H1 (cell line): ENCODE measurements at regions not wholly inside any gene's neighbourhood (a gene's known extent, or its start where the extent isn't known, plus 50 kb on each side); places are given as distances from the start of the nearest gene placed in this dataset.

Source experiments
- CTCF ChIA-PET: fragments of 300-600 bp; sonication (Branson Sonifier 250); formaldehyde crosslinking; loops from one replicate; lab custom pipeline; 2021; ENCODE audit not compliant: partially characterized antibody; lab: Charles Lee
- POLR2A ChIA-PET: fragments of 300-600 bp; sonication (Branson Sonifier 250); formaldehyde crosslinking; loops from one replicate; lab custom pipeline; 2021; ENCODE audit warnings: inconsistent platforms; ENCODE audit not compliant: partially characterized antibody; lab: Charles Lee
- DNase-seq, 2 experiments: peaks; one replicate each; pipeline versions ENCODE4 v3.0.0 to v3.0.0-alpha.2; 2010 to 2022; ENCODE audit warnings: low spot score in 2 of 2, low read depth in 1 of 2, mixed read lengths in 1 of 2
- FAIRE-seq: peaks from 2 replicates; lab custom pipeline; 2011; peaks lifted over from hg19 to GRCh38; lab: Jason Lieb, UNC
- H2AFZ ChIP-seq: 2 replicates; pipeline ENCODE4 v1.8.1; 2012; ENCODE audit warnings: low read length, inconsistent platforms
- H2AK5ac ChIP-seq: 2 replicates; pipeline ENCODE4 v1.6.1; 2013; ENCODE audit warnings: low read depth, low read length
- H2BK120ac ChIP-seq: replicated peaks from 2 replicates; pipeline ENCODE3; 2013; ENCODE audit warnings: low read depth, low read length, inconsistent platforms
- H2BK12ac ChIP-seq: 2 replicates; pipeline ENCODE4 v1.6.1; 2013; ENCODE audit warnings: low read depth, low read length
- H2BK15ac ChIP-seq: 2 replicates; pipeline ENCODE4 v1.6.1; 2013; ENCODE audit warnings: low read length
- H2BK20ac ChIP-seq: 2 replicates; pipeline ENCODE4 v1.6.1; 2013; ENCODE audit warnings: low read length
- H2BK5ac ChIP-seq: 2 replicates; pipeline ENCODE4 v1.6.1; 2013; ENCODE audit warnings: low read depth, low read length
- H3K14ac ChIP-seq: 2 replicates; pipeline ENCODE4 v1.6.1; 2013; ENCODE audit warnings: inconsistent platforms; ENCODE audit not compliant: insufficient read length
- H3K18ac ChIP-seq: 2 replicates; pipeline ENCODE4 v1.6.1; 2013; ENCODE audit warnings: low read length; ENCODE audit errors: extremely low read depth
- H3K23ac ChIP-seq: 2 replicates; pipeline ENCODE4 v1.6.1; 2013; ENCODE audit warnings: inconsistent platforms; ENCODE audit not compliant: insufficient read length
- H3K23me2 ChIP-seq: 2 replicates; pipeline ENCODE4 v1.6.1; 2013; ENCODE audit warnings: low read depth, low read length
- H3K27ac ChIP-seq: 2 replicates; pipeline ENCODE4 v1.6.1; 2011; ENCODE audit warnings: low read depth, low read length, inconsistent platforms
- H3K27me3 ChIP-seq, 4 experiments: replicated peaks in 1 of 4; 1 replicate in 1 of 4; 2 replicates in 3 of 4; pipeline versions ENCODE4 v1.6.1 to v1.8.1; 2011 to 2013; ENCODE audit warnings: low read length in 3 of 4, mild to moderate bottlenecking in 3 of 4, inconsistent platforms in 2 of 4, mixed read lengths in 2 of 4, moderate library complexity in 1 of 4; ENCODE audit not compliant: control insufficient read depth in 3 of 4, insufficient read depth in 3 of 4; ENCODE audit errors: extremely low read depth in 1 of 4
- H3K36me3 ChIP-seq, 4 experiments: 2 replicates each; pipeline versions ENCODE4 v1.6.1 to v1.8.1; 2011 to 2013; ENCODE audit warnings: mild to moderate bottlenecking in 4 of 4, low read length in 3 of 4, moderate library complexity in 2 of 4, control low read depth in 1 of 4, inconsistent platforms in 1 of 4; ENCODE audit not compliant: insufficient read depth in 4 of 4, control insufficient read depth in 2 of 4
- H3K4ac ChIP-seq: replicated peaks from 2 replicates; pipeline ENCODE3; 2013; ENCODE audit warnings: low read length, low read depth, mixed read lengths, inconsistent platforms; ENCODE audit not compliant: insufficient read length
- H3K4me1 ChIP-seq, 4 experiments: replicated peaks in 1 of 4; 1 replicate in 1 of 4; 2 replicates in 3 of 4; pipeline versions ENCODE4 v1.6.1 to v1.8.1; 2011 to 2013; ENCODE audit warnings: low read length in 3 of 4, inconsistent platforms in 2 of 4, mixed read lengths in 1 of 4; ENCODE audit not compliant: insufficient read depth in 4 of 4, control insufficient read depth in 3 of 4
- H3K4me2 ChIP-seq, 2 experiments: 2 replicates each; pipeline versions ENCODE4 v1.6.1 to v1.8.1; 2011 to 2013; ENCODE audit warnings: low read depth in 2 of 2, low read length in 2 of 2, control low read depth in 1 of 2, inconsistent platforms in 1 of 2, mild to moderate bottlenecking in 1 of 2; ENCODE audit not compliant: insufficient read depth in 1 of 2
- H3K4me3 ChIP-seq, 4 experiments: fragments of 200-600, 300-600 bp in 1 of 4; sonication (generic), shearing (Covaris generic), sonication (Bioruptor Twin) in 1 of 4; 2 replicates each; pipeline versions ENCODE4 v1.5.1 to v1.8.1; 2011 to 2016; ENCODE audit warnings: low read length in 4 of 4, low read depth in 3 of 4, control low read depth in 2 of 4, inconsistent platforms in 2 of 4, mild to moderate bottlenecking in 2 of 4, mixed read lengths in 1 of 4, moderate library complexity in 1 of 4; ENCODE audit not compliant: insufficient read depth in 2 of 4; ENCODE audit errors: extremely low read depth in 1 of 4
- H3K56ac ChIP-seq: replicated peaks from 2 replicates; pipeline ENCODE3; 2013; ENCODE audit warnings: low read depth, mild to moderate bottlenecking, mixed read lengths, low read length, inconsistent platforms; ENCODE audit not compliant: insufficient read length
- H3K79me1 ChIP-seq: 2 replicates; pipeline ENCODE4 v1.6.1; 2013; ENCODE audit warnings: low read depth, low read length, control low read depth
- H3K79me2 ChIP-seq, 2 experiments: 2 replicates each; pipeline versions ENCODE4 v1.6.1 to v1.8.1; 2012 to 2013; ENCODE audit warnings: low read length in 2 of 2, mild to moderate bottlenecking in 2 of 2, inconsistent platforms in 1 of 2; ENCODE audit not compliant: insufficient read depth in 2 of 2, control insufficient read depth in 1 of 2
- H3K9ac ChIP-seq, 4 experiments: replicated peaks in 1 of 4; 1 replicate in 1 of 4; 2 replicates in 3 of 4; pipeline versions ENCODE4 v1.6.1 to v1.8.1; 2011 to 2013; ENCODE audit warnings: low read depth in 3 of 4, low read length in 3 of 4, control low read depth in 2 of 4, mild to moderate bottlenecking in 2 of 4, moderate library complexity in 2 of 4, inconsistent platforms in 1 of 4; ENCODE audit errors: extremely low read depth in 1 of 4
- H3K9me3 ChIP-seq, 2 experiments: 2 replicates each; pipeline versions ENCODE4 v1.6.1 to v1.8.1; 2012 to 2013; ENCODE audit warnings: mild to moderate bottlenecking in 2 of 2, moderate library complexity in 2 of 2, control low read depth in 1 of 2, inconsistent platforms in 1 of 2, low read depth in 1 of 2, low read length in 1 of 2, mixed read lengths in 1 of 2; ENCODE audit not compliant: insufficient read depth in 2 of 2
- H4K20me1 ChIP-seq, 2 experiments: replicated peaks in 1 of 2; 2 replicates each; pipeline versions ENCODE3 to v1.8.1; 2011 to 2013; ENCODE audit warnings: inconsistent platforms in 2 of 2, low read length in 2 of 2, mild to moderate bottlenecking in 1 of 2; ENCODE audit not compliant: insufficient read depth in 2 of 2, control insufficient read depth in 1 of 2
- H4K5ac ChIP-seq: 2 replicates; pipeline ENCODE4 v1.6.1; 2013; ENCODE audit warnings: low read length, low read depth, mixed read lengths, inconsistent platforms; ENCODE audit not compliant: insufficient read length
- H4K8ac ChIP-seq: 2 replicates; pipeline ENCODE4 v1.8.0; 2013; ENCODE audit warnings: mild to moderate bottlenecking, moderate library complexity, low read length, inconsistent platforms; ENCODE audit not compliant: insufficient read depth; ENCODE audit errors: extremely low read depth
- H4K91ac ChIP-seq: replicated peaks from 2 replicates; pipeline ENCODE3; 2013; ENCODE audit warnings: low read length, mixed read lengths, inconsistent platforms; ENCODE audit not compliant: insufficient read length
- RBBP5 ChIP-seq: IDR thresholded peaks from 2 replicates; pipeline ENCODE4 v1.7.1; 2012; ENCODE audit warnings: low read depth, mild to moderate bottlenecking, inconsistent platforms, low read length, moderate library complexity, borderline replicate concordance
- WGBS, 2 experiments: shearing (Covaris generic) in 1 of 2; methylation state at CpG; one replicate each; pipeline versions ENCODE4 v1.1.6 to v1.1.7; 2013 to 2015; ENCODE audit warnings: low lambda C conversion rate in 2 of 2, mixed read lengths in 2 of 2, inconsistent platforms in 1 of 2, low coverage in 1 of 2, missing lambda C conversion rate in 1 of 2; ENCODE audit not compliant: insufficient replicate concordance in 2 of 2, insufficient coverage in 1 of 2, insufficient read length in 1 of 2; ENCODE audit errors: extremely low coverage in 1 of 2, missing lambda C conversion rate in 1 of 2; 5-methylcytosine and 5-hydroxymethylcytosine counted together

- no peaks in the 10 kb centered on the region for H3K9me3 ChIP-seq
- no peak overlapping the region for H4K5ac ChIP-seq
- H3K23me2 ChIP-seq = peaks cover 11% of the 10 kb centered on the region; the same call in 1 of the 2 replicates
- peaks cover 0 to 10% of the 10 kb centered on the region in 2 experiments for H4K20me1 ChIP-seq
- H3K4ac ChIP-seq = peak overlapping the region; percentile 92
- ChIA-PET POLR2A (no interaction called here), CTCF (no interaction called here)
- WGBS, 2 experiments = 48% methylated on average over 2 of the region's 2 CpGs; no CpG with 5 or more reads in 1 of the 2 experiments
- H2AK5ac ChIP-seq = peak overlapping the region; percentile 91
- DNase-seq (no peak), FAIRE-seq (no peak)
- peak overlapping the region; percentile 66; the same call in 1 of the 2 replicates for H2BK15ac ChIP-seq
- no peak overlapping the region for H3K23ac ChIP-seq
- H2BK5ac ChIP-seq = 0 out of 2 replicates have a peak overlapping the region, but pooled peaks have one; percentile 2
- H3K79me2 ChIP-seq = peaks cover 0 to 4% of the 10 kb centered on the region in 2 experiments; a peak in 2 of 4 replicates
- H3K36me3 ChIP-seq = no peaks in the 10 kb centered on the region; a peak in 1 of 8 replicates
- peak overlapping the region; percentile 67 for H4K91ac ChIP-seq
- no peaks in the 10 kb centered on the region for H3K27me3 ChIP-seq
- no peak overlapping the region for H3K4me2 ChIP-seq
- no peaks in the 10 kb centered on the region; a peak in 1 of 7 replicates for H3K4me1 ChIP-seq
- H3K18ac ChIP-seq = no peak overlapping the region
- H4K8ac ChIP-seq = no peak overlapping the region
- H3K9ac ChIP-seq = no peak overlapping the region
- H2BK120ac ChIP-seq = no peak overlapping the region
- H2AFZ ChIP-seq = no peak overlapping the region
- no peak for TF ChIP-seq RBBP5
- H3K79me1 ChIP-seq = no peaks in the 10 kb centered on the region
- no peak overlapping the region for H3K27ac ChIP-seq
- H3K4me3 ChIP-seq = no peak overlapping the region
- peak overlapping the region; percentile 100 for H3K56ac ChIP-seq
- H3K14ac ChIP-seq = peak overlapping the region; percentile 40
- H2BK12ac ChIP-seq = peak overlapping the region; percentile 31; the same call in 1 of the 2 replicates
- H2BK20ac ChIP-seq = 0 out of 2 replicates have a peak overlapping the region, but pooled peaks have one; percentile 13
Measured at GRCh38 chr21:38622827-38623209, 124.5 kb upstream of the ERG start.
